ENCODE measurements at regions not wholly inside any gene's neighbourhood (a gene's known extent, or its start where the extent isn't known, plus 50 kb on each side); places are given as distances from the start of the nearest gene placed in this dataset.

DNA sequence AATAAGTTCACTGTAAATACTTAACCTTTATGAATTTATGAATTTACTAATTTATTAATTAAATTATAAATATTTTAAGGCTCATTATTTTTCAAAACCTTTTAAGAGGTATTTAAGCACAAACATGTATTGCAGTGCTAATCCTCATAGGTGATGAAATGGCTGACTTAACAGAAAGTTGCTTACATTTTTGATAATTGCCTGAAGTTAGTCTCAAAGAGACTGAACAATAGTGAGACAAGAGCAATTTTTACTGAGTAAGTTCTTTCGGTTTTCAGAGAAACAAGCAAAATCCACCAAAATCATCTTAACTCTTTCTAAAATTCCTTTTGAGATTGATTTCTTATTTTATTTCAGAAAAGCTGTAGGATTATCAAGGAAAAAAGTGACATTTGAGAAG is 137.3 kb upstream of the VGLL2 start:
- TF ChIP-seq, protein P1, sequence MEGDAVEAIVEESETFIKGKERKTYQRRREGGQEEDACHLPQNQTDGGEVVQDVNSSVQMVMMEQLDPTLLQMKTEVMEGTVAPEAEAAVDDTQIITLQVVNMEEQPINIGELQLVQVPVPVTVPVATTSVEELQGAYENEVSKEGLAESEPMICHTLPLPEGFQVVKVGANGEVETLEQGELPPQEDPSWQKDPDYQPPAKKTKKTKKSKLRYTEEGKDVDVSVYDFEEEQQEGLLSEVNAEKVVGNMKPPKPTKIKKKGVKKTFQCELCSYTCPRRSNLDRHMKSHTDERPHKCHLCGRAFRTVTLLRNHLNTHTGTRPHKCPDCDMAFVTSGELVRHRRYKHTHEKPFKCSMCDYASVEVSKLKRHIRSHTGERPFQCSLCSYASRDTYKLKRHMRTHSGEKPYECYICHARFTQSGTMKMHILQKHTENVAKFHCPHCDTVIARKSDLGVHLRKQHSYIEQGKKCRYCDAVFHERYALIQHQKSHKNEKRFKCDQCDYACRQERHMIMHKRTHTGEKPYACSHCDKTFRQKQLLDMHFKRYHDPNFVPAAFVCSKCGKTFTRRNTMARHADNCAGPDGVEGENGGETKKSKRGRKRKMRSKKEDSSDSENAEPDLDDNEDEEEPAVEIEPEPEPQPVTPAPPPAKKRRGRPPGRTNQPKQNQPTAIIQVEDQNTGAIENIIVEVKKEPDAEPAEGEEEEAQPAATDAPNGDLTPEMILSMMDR (IDR thresholded peaks at IDR 0.05), result no peak
- TF ChIP-seq ELF4 (CRISPR knock-in tag; IDR thresholded peaks at IDR 0.05; ENCODE audit: low read depth) (no peak), SP1 (CRISPR knock-in tag; conservative IDR thresholded peaks at IDR 0.05) (no peak), CREB1 (CRISPR knock-in tag; IDR thresholded peaks at IDR 0.05) (no peak), TCF7 (CRISPR knock-in tag; IDR thresholded peaks at IDR 0.05; ENCODE audit: low read depth) (no peak), ZNF232 (CRISPR knock-in tag; IDR thresholded peaks at IDR 0.05) (no peak), CBFB (CRISPR knock-in tag; IDR thresholded peaks at IDR 0.05; ENCODE audit: low read depth) (no peak)
- TF ChIP-seq, protein P2, sequence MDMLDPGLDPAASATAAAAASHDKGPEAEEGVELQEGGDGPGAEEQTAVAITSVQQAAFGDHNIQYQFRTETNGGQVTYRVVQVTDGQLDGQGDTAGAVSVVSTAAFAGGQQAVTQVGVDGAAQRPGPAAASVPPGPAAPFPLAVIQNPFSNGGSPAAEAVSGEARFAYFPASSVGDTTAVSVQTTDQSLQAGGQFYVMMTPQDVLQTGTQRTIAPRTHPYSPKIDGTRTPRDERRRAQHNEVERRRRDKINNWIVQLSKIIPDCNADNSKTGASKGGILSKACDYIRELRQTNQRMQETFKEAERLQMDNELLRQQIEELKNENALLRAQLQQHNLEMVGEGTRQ (CRISPR knock-in tag; IDR thresholded peaks at IDR 0.05), result no peak
- TF ChIP-seq, protein P3, sequence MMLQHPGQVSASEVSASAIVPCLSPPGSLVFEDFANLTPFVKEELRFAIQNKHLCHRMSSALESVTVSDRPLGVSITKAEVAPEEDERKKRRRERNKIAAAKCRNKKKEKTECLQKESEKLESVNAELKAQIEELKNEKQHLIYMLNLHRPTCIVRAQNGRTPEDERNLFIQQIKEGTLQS (CRISPR knock-in tag; conservative IDR thresholded peaks at IDR 0.05), result no peak
- TF ChIP-seq, protein P4, sequence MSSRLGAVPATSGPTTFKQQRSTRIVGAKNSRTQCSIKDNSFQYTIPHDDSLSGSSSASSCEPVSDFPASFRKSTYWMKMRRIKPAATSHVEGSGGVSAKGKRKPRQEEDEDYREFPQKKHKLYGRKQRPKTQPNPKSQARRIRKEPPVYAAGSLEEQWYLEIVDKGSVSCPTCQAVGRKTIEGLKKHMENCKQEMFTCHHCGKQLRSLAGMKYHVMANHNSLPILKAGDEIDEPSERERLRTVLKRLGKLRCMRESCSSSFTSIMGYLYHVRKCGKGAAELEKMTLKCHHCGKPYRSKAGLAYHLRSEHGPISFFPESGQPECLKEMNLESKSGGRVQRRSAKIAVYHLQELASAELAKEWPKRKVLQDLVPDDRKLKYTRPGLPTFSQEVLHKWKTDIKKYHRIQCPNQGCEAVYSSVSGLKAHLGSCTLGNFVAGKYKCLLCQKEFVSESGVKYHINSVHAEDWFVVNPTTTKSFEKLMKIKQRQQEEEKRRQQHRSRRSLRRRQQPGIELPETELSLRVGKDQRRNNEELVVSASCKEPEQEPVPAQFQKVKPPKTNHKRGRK (CRISPR knock-in tag; IDR thresholded peaks at IDR 0.05; ENCODE audit: borderline replicate concordance), result no peak
